HCT116 (cell line): ENCODE measurements at regions not wholly inside any gene's neighbourhood (a gene's known extent, or its start where the extent isn't known, plus 50 kb on each side); places are given as distances from the start of the nearest gene placed in this dataset.

Source experiments
- ATAC-seq: fragments of 200-7000 bp; cut with Tn5 transposase; 2 replicates; pipeline ENCODE4 v1.9.1; 2020; ENCODE audit warnings: mild to moderate bottlenecking, moderate library complexity
- BruUV-seq: library from RNA; stranded (reverse); fragments of 400-500 nt; replicated peaks from 2 replicates; lab custom pipeline; 2021; lab: Mats Ljungman, UMichigan
- CTCF ChIA-PET: fragments of 300-600 bp; sonication (Branson Sonifier 250); formaldehyde crosslinking; loops from one replicate; lab custom pipeline; 2021; ENCODE audit warnings: antibody characterized with exemption; lab: Charles Lee
- POLR2A ChIA-PET: fragments of 300-600, 350-600 bp; sonication (Branson Sonifier 250); formaldehyde crosslinking; loops from one replicate; lab custom pipeline; 2021; ENCODE audit warnings: antibody characterized with exemption; lab: Charles Lee
- RAD21 ChIA-PET, 2 experiments: fragments of 300-600 bp; sonication (Branson Sonifier 250); formaldehyde crosslinking; loops; one replicate each; lab custom pipeline; 2023; ENCODE audit warnings: low total read pairs in 2 of 2; ENCODE audit not compliant: uncharacterized antibody in 2 of 2, unreplicated experiment in 2 of 2, low non-redundant PET in 1 of 2; lab: Charles Lee
- DNase-seq: peaks from one replicate; pipeline ENCODE4 v3.0.0-alpha.2; 2010; ENCODE audit warnings: low read depth, low spot score
- H2AFZ ChIP-seq: fragments of 200-600 bp; shearing (Covaris generic), sonication (generic); 2 replicates; pipeline ENCODE4 v1.6.1; 2017; ENCODE audit warnings: low read depth, mixed run types, mixed read lengths, antibody characterized with exemption, low read length; ENCODE audit not compliant: poor library complexity, severe bottlenecking
- H3K27ac ChIP-seq: 2 replicates; pipeline ENCODE4 v1.5.1; 2012; ENCODE audit warnings: low read depth, low read length
- H3K27me3 ChIP-seq: fragments of 200-600 bp; sonication (generic); 2 replicates; pipeline ENCODE4 v1.6.1; 2016; ENCODE audit warnings: mixed run types, low read length, mixed read lengths; ENCODE audit not compliant: insufficient read depth
- H3K36me3 ChIP-seq, 2 experiments: fragments of 200-500 bp in 1 of 2; fragments of 200-600 bp in 1 of 2; sonication (Bioruptor generic) in 1 of 2; sonication (generic) in 1 of 2; 2 replicates each; pipeline versions ENCODE4 v1.5.1 to v1.6.1; 2014 to 2016; ENCODE audit warnings: low read length in 2 of 2, inconsistent platforms in 1 of 2, mixed read lengths in 1 of 2, mixed run types in 1 of 2; ENCODE audit not compliant: insufficient read depth in 2 of 2, control insufficient read depth in 1 of 2
- H3K4me1 ChIP-seq, 2 experiments: fragments of 200-600 bp in 1 of 2; sonication (generic) in 1 of 2; 2 replicates each; pipeline versions ENCODE4 v1.5.1 to v1.6.1; 2012 to 2017; ENCODE audit warnings: low read length in 2 of 2, inconsistent platforms in 1 of 2, mild to moderate bottlenecking in 1 of 2, mixed read lengths in 1 of 2, mixed run types in 1 of 2, moderate library complexity in 1 of 2; ENCODE audit not compliant: insufficient read depth in 2 of 2, control insufficient read depth in 1 of 2
- H3K4me2 ChIP-seq: fragments of 200-600 bp; sonication (generic); 2 replicates; pipeline ENCODE4 v1.6.1; 2017; ENCODE audit warnings: mixed run types, low read length, mixed read lengths
- H3K4me3 ChIP-seq, 2 experiments: fragments of 200-600 bp in 1 of 2; sonication (generic) in 1 of 2; replicated peaks in 1 of 2; 2 replicates each; pipeline ENCODE4 v1.5.1; 2011 to 2016; ENCODE audit warnings: low read length in 2 of 2, control low read depth in 1 of 2, low read depth in 1 of 2, mild to moderate bottlenecking in 1 of 2, mixed read lengths in 1 of 2, mixed run types in 1 of 2
- H3K79me2 ChIP-seq: fragments of 200-600 bp; sonication (generic); 2 replicates; pipeline ENCODE4 v1.6.1; 2017; ENCODE audit warnings: mild to moderate bottlenecking, mixed run types, low read length, moderate library complexity, mixed read lengths; ENCODE audit not compliant: insufficient read depth
- H3K9ac ChIP-seq: fragments of 200-600 bp; sonication (generic); 2 replicates; pipeline ENCODE4 v1.6.1; 2016; ENCODE audit warnings: low read length, mixed read lengths
- H3K9me2 ChIP-seq: fragments of 200-600 bp; sonication (generic), shearing (Covaris generic); 2 replicates; pipeline ENCODE4 v1.6.1; 2017; ENCODE audit warnings: mixed run types, mild to moderate bottlenecking, moderate library complexity; ENCODE audit not compliant: insufficient read depth
- H3K9me3 ChIP-seq, 2 experiments: fragments of 200-500 bp in 1 of 2; fragments of 200-600 bp in 1 of 2; sonication (Bioruptor generic) in 1 of 2; sonication (generic) in 1 of 2; 2 replicates each; pipeline ENCODE4 v1.6.1; 2014 to 2017; ENCODE audit warnings: low read length in 2 of 2, mixed read lengths in 2 of 2, inconsistent platforms in 1 of 2, low read depth in 1 of 2, mild to moderate bottlenecking in 1 of 2, mixed run types in 1 of 2, moderate library complexity in 1 of 2; ENCODE audit not compliant: control insufficient read depth in 1 of 2, insufficient read depth in 1 of 2
- H4K20me1 ChIP-seq: fragments of 200-600 bp; sonication (generic), shearing (Covaris generic); 2 replicates; pipeline ENCODE4 v1.6.1; 2017; ENCODE audit warnings: mixed run types, mild to moderate bottlenecking, moderate library complexity; ENCODE audit not compliant: insufficient read depth
- ATF3 ChIP-seq: IDR thresholded peaks from 2 replicates; pipeline ENCODE4 v1.6.1; 2012
- CEBPB ChIP-seq: IDR thresholded peaks from 2 replicates; pipeline ENCODE4 v1.6.1; 2012; ENCODE audit warnings: low read depth
- EGR1 ChIP-seq: IDR thresholded peaks from 2 replicates; pipeline ENCODE4 v1.6.1; 2012; ENCODE audit warnings: low read depth
- ELF1 ChIP-seq: IDR thresholded peaks from 2 replicates; pipeline ENCODE4 v1.6.1; 2012; ENCODE audit warnings: low read depth, borderline replicate concordance
- EZH2phosphoT487 ChIP-seq: fragments of 200-600 bp; IDR thresholded peaks from 2 replicates; pipeline ENCODE4 v1.6.1; 2018; ENCODE audit warnings: antibody characterized with exemption, borderline replicate concordance
- FOSL1 ChIP-seq: IDR thresholded peaks from 2 replicates; pipeline ENCODE4 v1.6.1; 2012; ENCODE audit warnings: low read depth
- JUND ChIP-seq: IDR thresholded peaks from 2 replicates; pipeline ENCODE4 v1.6.1; 2012
- MAX ChIP-seq: IDR thresholded peaks from 2 replicates; pipeline ENCODE4 v1.6.1; 2012
- POLR2A ChIP-seq: IDR thresholded peaks from 2 replicates; pipeline ENCODE4 v1.7.0; 2011; ENCODE audit warnings: borderline replicate concordance; ENCODE audit not compliant: insufficient read depth, insufficient read length; ENCODE audit errors: extremely low read depth
- POLR2AphosphoS5 ChIP-seq: IDR thresholded peaks from 2 replicates; pipeline ENCODE4 v1.6.1; 2011; ENCODE audit warnings: mild to moderate bottlenecking, low read depth, low read length, moderate library complexity
- RAD21 ChIP-seq: IDR thresholded peaks from 2 replicates; pipeline ENCODE4 v1.6.1; 2012; ENCODE audit warnings: low read depth, mild to moderate bottlenecking
- SP1 ChIP-seq: IDR thresholded peaks from 2 replicates; pipeline ENCODE4 v1.6.1; 2012; ENCODE audit warnings: low read depth
- SRF ChIP-seq: IDR thresholded peaks from 2 replicates; pipeline ENCODE4 v1.6.1; 2012; ENCODE audit warnings: low read depth
- TCF7L2 ChIP-seq: IDR thresholded peaks from 2 replicates; pipeline ENCODE4 v1.7.0; 2011; ENCODE audit warnings: borderline replicate concordance, inconsistent platforms; ENCODE audit not compliant: insufficient read depth, insufficient read length; ENCODE audit errors: extremely low read depth
- YY1 ChIP-seq: IDR thresholded peaks from 2 replicates; pipeline ENCODE4 v1.6.1; 2011; ENCODE audit warnings: low read length, low read depth, moderate library complexity, mild to moderate bottlenecking; ENCODE audit not compliant: insufficient replicate concordance; ENCODE audit errors: extremely low read depth
- ZFX ChIP-seq: fragments of 450-650 bp; IDR thresholded peaks from 2 replicates; pipeline ENCODE4 v1.6.1; 2017
- ZNF274 ChIP-seq: fragments of 200-500 bp; sonication (Bioruptor generic); IDR thresholded peaks from 2 replicates; pipeline ENCODE4 v1.6.1; 2014; ENCODE audit warnings: mild to moderate bottlenecking, low read depth, low read length, inconsistent platforms
- intact Hi-C: fragments of 100-400 bp; cut with micrococcal nuclease; formaldehyde crosslinking; loops from 2 replicates; pipeline ENCODE4 v1.10.0; 2022
- TF ChIP-seq, protein P1 (sequence below): IDR thresholded peaks from 2 replicates; pipeline ENCODE4 v1.6.1; 2012; ENCODE audit warnings: low read depth

- H3K36me3 ChIP-seq = no peaks in the 10 kb centered on the region
- no peaks in the 10 kb centered on the region for H3K27me3 ChIP-seq
- TF ChIP-seq FOSL1 = no peak
- TF ChIP-seq EGR1 = no peak
- no peak for TF ChIP-seq POLR2A
- no peak for TF ChIP-seq ZNF274
- no peak for TF ChIP-seq SP1
- no peak for TF ChIP-seq MAX
- TF ChIP-seq POLR2AphosphoS5 = no peak
- no peak for TF ChIP-seq CEBPB
- no peak for TF ChIP-seq RAD21
- no peak for TF ChIP-seq EZH2phosphoT487
- TF ChIP-seq ZFX = no peak
- TF ChIP-seq JUND = no peak
- TF ChIP-seq, protein P1, sequence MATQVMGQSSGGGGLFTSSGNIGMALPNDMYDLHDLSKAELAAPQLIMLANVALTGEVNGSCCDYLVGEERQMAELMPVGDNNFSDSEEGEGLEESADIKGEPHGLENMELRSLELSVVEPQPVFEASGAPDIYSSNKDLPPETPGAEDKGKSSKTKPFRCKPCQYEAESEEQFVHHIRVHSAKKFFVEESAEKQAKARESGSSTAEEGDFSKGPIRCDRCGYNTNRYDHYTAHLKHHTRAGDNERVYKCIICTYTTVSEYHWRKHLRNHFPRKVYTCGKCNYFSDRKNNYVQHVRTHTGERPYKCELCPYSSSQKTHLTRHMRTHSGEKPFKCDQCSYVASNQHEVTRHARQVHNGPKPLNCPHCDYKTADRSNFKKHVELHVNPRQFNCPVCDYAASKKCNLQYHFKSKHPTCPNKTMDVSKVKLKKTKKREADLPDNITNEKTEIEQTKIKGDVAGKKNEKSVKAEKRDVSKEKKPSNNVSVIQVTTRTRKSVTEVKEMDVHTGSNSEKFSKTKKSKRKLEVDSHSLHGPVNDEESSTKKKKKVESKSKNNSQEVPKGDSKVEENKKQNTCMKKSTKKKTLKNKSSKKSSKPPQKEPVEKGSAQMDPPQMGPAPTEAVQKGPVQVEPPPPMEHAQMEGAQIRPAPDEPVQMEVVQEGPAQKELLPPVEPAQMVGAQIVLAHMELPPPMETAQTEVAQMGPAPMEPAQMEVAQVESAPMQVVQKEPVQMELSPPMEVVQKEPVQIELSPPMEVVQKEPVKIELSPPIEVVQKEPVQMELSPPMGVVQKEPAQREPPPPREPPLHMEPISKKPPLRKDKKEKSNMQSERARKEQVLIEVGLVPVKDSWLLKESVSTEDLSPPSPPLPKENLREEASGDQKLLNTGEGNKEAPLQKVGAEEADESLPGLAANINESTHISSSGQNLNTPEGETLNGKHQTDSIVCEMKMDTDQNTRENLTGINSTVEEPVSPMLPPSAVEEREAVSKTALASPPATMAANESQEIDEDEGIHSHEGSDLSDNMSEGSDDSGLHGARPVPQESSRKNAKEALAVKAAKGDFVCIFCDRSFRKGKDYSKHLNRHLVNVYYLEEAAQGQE = no peak
- TF ChIP-seq TCF7L2 = no peak
- no peak for TF ChIP-seq YY1
- TF ChIP-seq ATF3 = no peak
- TF ChIP-seq SRF = no peak
- no peak for TF ChIP-seq ELF1
- no peak for DNase-seq
- no peaks in the 10 kb centered on the region for H4K20me1 ChIP-seq
- H3K4me3 ChIP-seq = no peak overlapping the region
- H3K9me3 ChIP-seq = peaks cover 0 to 13% of the 10 kb centered on the region in 2 experiments; a peak in 2 of 4 replicates
- no peak overlapping the region for H3K27ac ChIP-seq
- intact Hi-C loops = no loop called here
- H3K79me2 ChIP-seq = no peaks in the 10 kb centered on the region
- no peaks in the 10 kb centered on the region for H3K4me1 ChIP-seq
- no peak overlapping the region for H3K9ac ChIP-seq
- ChIA-PET RAD21 (no interaction called here), POLR2A (no interaction called here), CTCF (no interaction called here)
- H3K4me2 ChIP-seq = no peak overlapping the region
- no peak overlapping the region for H2AFZ ChIP-seq
- ATAC-seq = no peak
- no peaks in the 10 kb centered on the region for H3K9me2 ChIP-seq
- no TSS peak for BruUV-seq
Observed at GRCh38 chr4:23733476-23733875, 156.4 kb downstream of the PPARGC1A start.
